ENCODE measurements at regions not wholly inside any gene's neighbourhood (a gene's known extent, or its start where the extent isn't known, plus 50 kb on each side); places are given as distances from the start of the nearest gene placed in this dataset.
"Not testable (repeated sequence)": the region's sequence is repeated elsewhere in the genome, so short reads cannot be mapped to it uniquely, and the experiment has no call there.

DNA sequence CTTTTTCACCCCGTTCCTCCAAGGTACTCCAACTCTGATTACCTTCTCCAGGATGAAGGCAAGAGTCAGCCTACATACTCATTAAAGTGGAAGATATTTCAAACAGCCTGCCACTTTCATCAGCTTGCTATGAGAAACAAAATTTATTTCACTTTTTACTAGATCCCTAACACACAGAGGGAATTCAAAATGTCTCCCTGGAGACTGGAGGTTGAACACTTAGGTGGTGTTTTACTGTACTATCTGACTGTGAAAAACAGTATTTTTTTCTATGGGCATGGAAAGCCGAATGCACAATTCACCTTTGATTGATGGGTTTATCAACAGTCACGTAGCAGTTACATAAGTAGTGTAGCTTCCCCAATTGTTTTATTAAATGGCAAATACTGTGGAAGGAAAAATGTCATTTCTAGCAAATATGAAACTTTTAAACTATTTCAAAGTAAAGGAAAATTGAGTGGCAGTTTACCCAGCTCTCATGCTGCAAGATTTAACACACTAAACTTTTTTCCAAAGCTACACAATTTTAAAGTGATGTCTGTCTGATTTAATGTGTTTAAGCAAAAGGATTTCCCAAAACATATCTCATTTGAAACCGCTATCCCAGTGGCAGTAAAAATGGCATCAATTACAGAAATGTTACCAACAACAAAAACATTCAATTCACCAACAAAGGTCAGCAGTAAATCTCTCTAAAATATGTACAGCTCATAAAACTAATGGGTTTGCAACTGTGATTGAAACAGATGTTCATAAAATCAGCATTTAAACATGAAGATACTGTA is 125.0 kb upstream of the TLE4 start:
- no peak for DNase-seq (ENCODE audit: low read depth in 2 of 2)

DNA sequence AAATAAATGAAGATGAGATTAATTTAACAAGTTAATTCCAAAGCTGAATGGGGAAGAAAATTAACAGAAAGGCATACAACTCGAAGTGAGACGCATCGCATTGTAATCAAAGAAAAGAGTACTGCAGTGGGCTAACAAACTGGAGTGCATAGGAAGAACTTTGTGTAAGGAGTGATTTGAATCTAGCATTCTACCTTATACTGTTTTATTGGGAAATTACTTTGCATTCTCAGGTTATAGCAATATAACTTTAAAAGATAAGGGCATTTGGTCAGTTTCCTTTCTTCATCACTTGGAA is 124.5 kb upstream of the TLE4 start:
- DNase-seq (ENCODE audit: low read depth in 2 of 2) = no peak

- DNase-seq (ENCODE audit: low read depth in 2 of 2) = no peak
Measured at GRCh38 chr9:79447762-79448161, 124.0 kb upstream of the TLE4 start.

DNA sequence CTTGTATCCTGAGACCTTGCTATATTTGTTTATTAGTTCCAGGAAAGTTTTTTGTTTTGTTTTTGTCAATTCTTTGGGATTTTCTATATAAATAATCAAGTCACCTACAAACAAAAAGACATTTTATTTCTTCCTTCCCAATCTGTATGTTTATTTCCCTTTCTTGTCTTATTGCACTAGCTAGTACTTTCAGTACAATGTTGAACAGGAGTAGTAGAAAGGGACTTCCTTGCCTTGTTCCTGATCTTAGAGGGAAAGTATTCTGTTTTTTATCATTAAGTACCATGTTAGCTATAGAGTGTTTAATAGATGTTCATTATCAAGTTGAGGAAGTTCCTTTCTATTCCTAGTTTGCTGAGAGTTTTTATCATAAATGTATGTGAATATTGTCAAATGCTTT is 119.5 kb upstream of the TLE4 start:
- DNase-seq (ENCODE audit: low read depth in 2 of 2) = no peak

GRCh38 chr9:79461712-79462111 is 110.1 kb upstream of the TLE4 start:
- no peak for DNase-seq (ENCODE audit: low read depth in 2 of 2)

- DNase-seq (ENCODE audit: low read depth in 2 of 2) = no peak
Measured at GRCh38 chr9:79465156-79465555, 106.6 kb upstream of the TLE4 start.

- no peak for DNase-seq (ENCODE audit: low read depth in 2 of 2)
Measured at GRCh38 chr9:79469164-79469563, 102.6 kb upstream of the TLE4 start.

GRCh38 chr9:79470954-79471353 is 100.8 kb upstream of the TLE4 start:
- DNase-seq (ENCODE audit: low read depth in 2 of 2) = no peak

GRCh38 chr9:79471580-79472543 is 99.9 kb upstream of the TLE4 start:
- no peak for DNase-seq (ENCODE audit: low read depth in 2 of 2)

- no peak for DNase-seq (ENCODE audit: low read depth in 2 of 2)
Measured at GRCh38 chr9:79473704-79474103, 98.1 kb upstream of the TLE4 start.

- no peak for DNase-seq (ENCODE audit: low read depth in 2 of 2)
Measured at GRCh38 chr9:79477241-79477840, 94.4 kb upstream of the TLE4 start.

GRCh38 chr9:79477955-79478771 is 93.6 kb upstream of the TLE4 start:
- peak in 1 of 2 donors; percentile 9 for DNase-seq (ENCODE audit: low read depth in 2 of 2)

DNA sequence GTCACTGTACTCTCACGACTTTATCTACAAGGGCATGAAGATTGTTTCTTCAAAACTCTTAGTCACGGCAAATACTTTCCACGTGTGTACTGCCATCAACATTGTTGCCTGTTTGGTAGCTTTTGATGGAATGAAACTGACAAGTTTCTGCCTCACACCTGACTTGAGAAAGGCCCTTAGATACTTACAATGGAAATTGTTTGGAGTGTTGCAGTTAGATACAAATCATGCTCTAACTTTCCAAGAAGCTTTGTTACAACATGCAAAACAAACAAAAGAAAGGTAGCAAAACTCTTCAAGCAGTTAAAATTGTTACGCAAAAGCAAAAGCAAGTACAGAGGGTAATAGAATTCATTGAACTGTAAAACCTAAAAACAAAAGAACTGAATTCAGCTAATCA is 91.1 kb upstream of the TLE4 start:
- DNase-seq (ENCODE audit: low read depth in 2 of 2) = no peak

DNA sequence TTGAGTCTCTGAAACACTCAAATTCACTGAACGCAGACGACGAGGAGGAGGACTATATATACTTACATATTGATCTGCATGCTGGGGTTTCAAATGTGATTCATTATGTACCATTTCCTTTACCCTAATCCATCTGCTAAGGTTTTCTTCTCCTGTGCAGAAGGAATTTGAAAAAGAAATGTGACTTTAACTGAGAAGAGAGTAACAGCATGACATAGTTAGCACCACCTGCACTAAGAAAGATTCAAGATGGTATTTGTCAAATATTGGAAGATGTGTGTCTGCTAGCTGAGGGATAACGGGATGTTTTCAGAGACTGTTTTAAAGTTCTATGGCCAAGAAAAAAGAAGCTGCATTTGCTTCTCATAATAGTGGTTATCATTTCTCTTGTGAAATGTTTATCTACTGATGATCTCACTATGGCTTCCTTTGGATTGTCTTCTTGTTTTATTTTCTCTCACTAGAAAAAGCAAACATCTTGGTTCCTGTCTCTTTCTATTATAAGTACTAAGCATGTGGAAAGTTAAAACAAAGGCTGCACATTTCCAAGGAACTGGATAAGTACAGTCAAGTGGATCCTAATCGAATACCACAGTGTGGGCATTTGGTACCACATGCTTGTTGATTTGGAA is 89.8 kb upstream of the TLE4 start:
- no peak for DNase-seq (ENCODE audit: low read depth in 2 of 2)

DNA sequence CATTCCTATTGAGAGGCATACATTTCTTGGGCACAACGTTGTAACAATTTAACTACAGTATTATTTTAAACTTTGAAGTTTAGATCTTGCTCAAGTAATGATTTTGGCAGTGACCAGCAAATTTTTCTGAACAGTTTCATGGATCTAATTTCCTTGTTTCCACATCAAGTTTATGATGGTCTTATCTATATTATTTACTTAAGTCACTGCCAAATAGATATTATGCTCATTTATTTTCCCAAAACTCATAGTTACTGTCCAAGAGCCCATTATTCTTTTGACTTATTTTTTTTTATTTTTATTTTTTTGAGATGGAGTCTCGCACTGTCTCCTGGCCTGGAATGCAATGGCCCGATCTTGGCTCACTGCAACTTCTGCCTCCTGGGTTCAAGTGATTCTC is 86.5 kb upstream of the TLE4 start:
- DNase-seq (ENCODE audit: low read depth in 2 of 2) = no peak

GRCh38 chr9:79489261-79490000 is 82.3 kb upstream of the TLE4 start:
- DNase-seq (ENCODE audit: low read depth in 2 of 2) = no peak

- DNase-seq (ENCODE audit: low read depth in 2 of 2) = no peak
Measured at GRCh38 chr9:79490657-79491248, 81.0 kb upstream of the TLE4 start.

- DNase-seq (ENCODE audit: low read depth in 2 of 2) = no peak
Measured at GRCh38 chr9:79492092-79493009, 79.4 kb upstream of the TLE4 start.

DNA sequence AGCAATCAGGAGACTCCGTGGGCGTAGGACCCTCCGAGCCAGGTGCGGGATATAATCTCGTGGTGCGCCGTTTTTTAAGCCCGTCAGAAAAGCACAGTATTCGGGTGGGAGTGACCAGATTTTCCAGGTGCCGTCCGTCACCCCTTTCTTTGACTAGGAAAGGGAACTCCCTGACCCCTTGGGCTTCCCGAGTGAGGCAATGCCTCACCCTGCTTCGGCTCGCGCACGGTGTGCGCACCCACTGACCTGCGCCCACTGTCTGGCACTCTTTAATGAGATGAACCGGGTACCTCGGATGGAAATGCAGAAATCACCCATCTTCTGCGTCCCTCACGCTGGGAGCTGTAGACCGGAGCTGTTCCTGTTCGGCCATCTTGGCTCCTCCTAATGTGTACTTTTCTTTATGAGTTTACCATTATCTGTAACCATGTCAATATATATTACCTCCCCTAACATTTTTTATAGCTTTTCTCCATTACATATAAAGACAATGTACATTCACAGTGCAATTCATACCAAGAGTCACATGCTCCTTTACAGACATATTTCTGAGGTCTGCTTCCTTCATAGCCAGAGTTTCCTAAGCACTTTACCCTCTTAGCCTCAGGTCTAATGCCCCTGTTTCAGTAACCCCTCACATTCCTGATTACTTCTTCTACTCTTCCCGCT is 71.4 kb upstream of the TLE4 start:
- not testable (repeated sequence) for DNase-seq (ENCODE audit: low read depth in 2 of 2)

Measured in stimulated activated CD8-positive, alpha-beta memory T cell treated with anti-CD3 and anti-CD28 coated beads, Interleukin-7, amount 100 ng/mL, for 1 hour (primary cell).